ENCODE measurements at regions not wholly inside any gene's neighbourhood (a gene's known extent, or its start where the extent isn't known, plus 50 kb on each side); places are given as distances from the start of the nearest gene placed in this dataset.
"Not testable (repeated sequence)": the region's sequence is repeated elsewhere in the genome, so short reads cannot be mapped to it uniquely, and the experiment has no call there.

DNA sequence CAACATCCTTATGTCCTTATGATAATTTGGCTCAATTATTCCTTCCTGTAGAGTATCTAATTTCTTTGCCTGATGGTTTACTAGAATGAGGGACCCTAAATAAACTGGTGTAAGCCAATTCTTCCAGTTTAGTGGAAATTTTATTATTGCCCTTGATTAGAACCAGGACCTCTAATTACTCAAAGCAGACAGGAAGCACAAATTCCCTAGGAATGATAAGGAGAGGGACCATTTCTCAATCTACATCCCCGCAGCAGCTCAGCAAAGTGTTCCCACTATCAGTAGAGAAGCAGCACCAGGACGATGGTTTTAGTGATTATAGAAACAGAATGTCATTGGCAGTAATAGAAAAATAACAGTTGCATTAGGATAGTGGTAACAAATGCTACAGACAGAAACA, 97.1 kb downstream of the PLPPR4 start:
- FAIRE-seq (no peak), DNase-seq (ENCODE audit: insufficient read length, low spot score) (no peak)

DNA sequence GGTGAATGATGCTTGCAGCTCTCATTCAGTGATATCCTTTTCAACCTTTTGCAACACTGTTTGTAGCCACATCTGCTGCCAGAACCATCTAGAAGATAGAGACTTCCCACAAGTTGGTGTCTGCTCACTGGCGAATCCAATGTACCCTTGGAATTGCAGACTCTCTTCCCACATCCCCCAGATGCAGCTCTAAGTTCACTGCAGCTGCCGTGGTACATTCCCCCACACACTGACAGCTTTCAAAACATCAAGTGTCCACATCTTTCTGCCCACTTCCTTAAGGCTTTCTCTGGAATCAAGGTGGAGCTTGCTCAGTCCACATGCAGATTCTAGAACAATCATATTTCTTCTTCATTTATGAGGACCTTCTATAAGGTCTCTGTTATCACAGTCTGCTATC, 99.2 kb downstream of the PLPPR4 start:
- no peak for DNase-seq (ENCODE audit: insufficient read length, low spot score)
- no peak for FAIRE-seq

DNA sequence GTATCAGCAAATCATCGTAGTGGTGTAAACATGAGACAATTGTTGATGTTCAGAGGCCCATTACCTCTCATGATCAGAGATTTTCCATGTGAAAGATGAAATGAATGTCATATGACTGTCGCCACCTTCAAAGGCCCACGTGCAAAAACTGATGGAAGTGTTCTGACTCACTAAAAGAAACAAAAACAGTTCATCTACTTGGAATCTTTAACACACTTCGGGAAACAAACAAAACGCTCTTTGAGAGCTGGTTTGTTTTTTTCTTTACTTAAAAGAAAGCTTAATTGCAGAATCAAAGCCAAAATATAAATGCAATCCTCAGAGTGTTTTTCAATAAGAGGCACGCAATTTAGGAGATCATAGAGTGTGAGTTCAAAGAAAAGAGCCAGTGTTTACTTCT, 100.8 kb downstream of the PLPPR4 start:
- DNase-seq (ENCODE audit: insufficient read length, low spot score) (no peak), FAIRE-seq (no peak)

DNA sequence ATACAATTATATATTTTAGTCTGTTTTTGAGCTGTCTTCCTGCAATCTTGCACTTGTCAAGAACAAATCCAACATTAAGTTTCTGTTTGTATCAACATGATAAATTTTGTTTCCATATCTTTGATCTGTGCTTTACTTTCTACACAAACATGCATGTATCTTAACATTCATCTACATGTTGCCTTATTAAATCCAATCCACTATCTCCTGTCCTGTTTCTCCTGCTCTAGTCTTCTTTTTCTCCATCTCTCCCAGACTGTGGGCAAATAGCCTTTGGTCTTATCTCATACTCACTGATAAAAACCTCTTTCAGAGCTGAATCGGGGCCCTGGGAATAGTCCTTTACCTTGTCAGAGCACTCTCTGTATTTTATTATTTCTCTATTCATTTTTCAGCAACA, 101.3 kb downstream of the PLPPR4 start:
- DNase-seq (ENCODE audit: insufficient read length, low spot score): no peak
- FAIRE-seq: no peak

DNA sequence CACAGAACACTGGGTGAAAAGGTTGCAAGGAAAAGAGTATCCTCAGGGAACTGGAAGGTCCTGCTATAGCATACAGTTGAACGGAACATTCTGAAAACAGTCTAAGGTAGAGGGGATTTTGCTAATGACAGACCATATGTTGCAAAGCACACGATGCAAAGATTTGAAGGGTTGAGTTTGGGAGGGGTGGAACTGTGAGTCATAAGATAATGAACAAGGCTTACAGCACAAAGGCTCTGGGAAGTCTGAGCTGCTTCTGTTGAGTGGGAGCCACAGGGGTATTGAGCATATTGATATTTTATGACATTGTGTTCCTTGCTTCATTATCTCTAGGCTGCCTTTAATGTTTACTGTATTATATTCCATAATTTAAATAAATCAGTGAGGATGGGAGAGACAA, 104.9 kb downstream of the PLPPR4 start:
- FAIRE-seq (no peak), DNase-seq (ENCODE audit: insufficient read length, low spot score) (no peak)

DNA sequence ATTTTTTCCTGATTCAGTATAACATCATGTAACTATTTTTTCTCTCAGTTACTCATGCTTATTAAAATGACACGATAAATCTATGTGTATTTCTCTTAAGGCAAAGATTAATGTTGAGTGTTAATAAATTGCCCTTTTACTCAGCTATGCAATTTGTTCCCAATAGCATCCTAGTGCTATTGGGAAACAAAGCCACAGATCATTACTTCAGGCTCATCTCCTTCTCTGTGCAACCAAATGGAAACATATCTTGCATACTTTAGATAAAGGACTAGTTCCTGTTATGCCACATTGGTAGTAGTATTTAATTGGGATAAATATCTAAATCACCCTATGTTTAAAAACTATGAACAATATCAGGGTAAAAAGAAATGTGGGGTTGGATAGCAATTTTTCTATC, 106.2 kb downstream of the PLPPR4 start:
- DNase-seq (ENCODE audit: insufficient read length, low spot score) (no peak), FAIRE-seq (no peak)

DNA sequence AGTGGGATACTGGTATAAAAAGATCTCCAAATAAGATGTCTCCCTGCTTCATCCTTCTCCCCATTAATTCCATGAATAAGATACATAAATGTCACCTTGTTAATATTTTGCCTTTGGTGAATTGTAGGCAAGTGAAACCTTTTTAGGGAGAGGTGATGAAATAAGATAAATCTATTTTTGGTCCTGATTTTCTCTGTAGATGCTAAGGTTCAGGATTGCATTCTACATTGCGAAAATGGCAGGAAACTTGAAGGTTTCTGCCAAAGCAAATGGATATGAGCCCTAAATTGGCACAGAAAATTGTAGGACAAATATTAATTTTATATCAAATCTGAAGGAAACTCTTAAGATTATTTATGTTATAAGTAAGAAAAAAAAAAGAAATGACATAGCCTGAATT, 107.1 kb downstream of the PLPPR4 start:
- no peak for FAIRE-seq
- no peak for DNase-seq (ENCODE audit: insufficient read length, low spot score)

DNA sequence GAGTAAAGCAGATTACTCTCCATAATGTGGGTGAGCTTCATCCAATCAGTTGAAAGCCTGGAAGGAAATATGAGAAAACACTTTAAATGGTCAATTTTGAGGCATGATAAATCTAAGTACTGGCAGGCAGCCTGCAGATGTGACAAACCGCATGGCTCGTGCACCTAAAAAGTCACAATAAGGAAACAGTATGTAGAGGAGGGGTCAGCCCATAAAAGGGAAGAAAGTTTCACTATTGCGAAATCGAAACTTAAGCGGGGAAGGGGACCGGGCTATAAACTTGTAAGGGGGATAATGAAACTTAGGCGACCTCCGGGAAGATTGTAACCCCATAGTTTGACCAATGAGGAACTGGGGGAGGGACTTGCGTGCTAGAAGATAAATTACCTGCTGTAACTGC, 109.8 kb downstream of the PLPPR4 start:
- FAIRE-seq: no peak

DNA sequence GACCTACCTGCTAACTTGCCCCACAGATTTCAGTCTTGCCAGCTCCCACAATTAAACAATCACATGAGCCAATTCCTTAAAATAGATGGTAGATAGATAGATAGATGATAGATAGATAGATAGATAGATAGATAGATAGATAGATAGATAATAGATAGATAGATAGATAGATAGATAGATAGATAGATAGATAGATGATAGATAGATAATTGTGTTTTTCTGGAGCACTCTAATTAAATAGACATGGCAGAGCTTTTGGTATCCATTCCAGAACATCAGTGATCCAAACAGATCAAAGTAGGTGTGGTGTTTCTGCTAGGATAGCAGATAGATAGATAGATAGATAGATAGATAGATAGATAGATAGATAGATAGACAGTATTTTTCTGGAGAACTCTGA, 110.4 kb downstream of the PLPPR4 start:
- FAIRE-seq; DNase-seq (ENCODE audit: insufficient read length, low spot score): not testable (repeated sequence)

More for the DNA sequence above, 109.8 kb downstream of the PLPPR4 start:
- DNase-seq (ENCODE audit: insufficient read length, low spot score): no peak

DNA sequence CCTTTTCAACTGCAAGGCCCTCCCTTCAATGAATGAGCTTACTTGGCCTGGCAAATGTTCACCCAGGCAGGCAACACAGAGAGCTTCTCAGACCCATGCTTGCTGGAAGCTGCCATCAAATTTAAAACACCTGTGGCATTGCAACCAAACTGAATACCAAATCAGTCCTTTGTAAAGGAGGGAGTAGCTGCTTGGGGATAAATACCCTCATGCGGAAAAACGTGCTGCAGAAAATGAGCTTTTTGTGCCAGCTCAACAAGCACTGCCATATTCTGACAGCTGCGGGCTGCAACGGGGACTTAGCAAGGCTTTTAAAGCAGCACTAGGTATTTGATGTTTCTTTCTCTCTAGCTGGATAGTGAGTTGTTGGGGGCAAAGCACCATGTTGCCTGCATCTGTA, 119.7 kb downstream of the PLPPR4 start:
- no peak for FAIRE-seq
- DNase-seq (ENCODE audit: insufficient read length, low spot score): no peak

DNA sequence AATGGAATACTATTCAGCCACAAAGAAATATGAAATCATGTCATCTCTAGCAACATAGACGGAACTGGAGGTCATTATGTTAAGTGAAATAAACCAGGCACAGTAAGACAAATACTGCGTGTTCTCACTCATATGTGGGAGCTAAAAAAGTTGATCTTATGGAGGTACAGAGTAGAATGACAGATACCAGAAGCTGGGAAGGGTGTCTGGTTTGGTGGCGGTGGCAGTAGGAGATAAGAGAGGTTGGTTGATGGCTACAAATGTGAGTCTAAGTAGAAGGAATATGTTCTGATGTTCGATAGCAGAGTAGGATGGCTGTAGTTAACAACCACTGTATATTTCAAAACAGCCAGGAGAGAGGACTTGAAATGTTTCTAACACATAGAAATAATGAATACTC, 121.6 kb downstream of the PLPPR4 start:
- no peak for FAIRE-seq
- no peak for DNase-seq (ENCODE audit: insufficient read length, low spot score)

DNA sequence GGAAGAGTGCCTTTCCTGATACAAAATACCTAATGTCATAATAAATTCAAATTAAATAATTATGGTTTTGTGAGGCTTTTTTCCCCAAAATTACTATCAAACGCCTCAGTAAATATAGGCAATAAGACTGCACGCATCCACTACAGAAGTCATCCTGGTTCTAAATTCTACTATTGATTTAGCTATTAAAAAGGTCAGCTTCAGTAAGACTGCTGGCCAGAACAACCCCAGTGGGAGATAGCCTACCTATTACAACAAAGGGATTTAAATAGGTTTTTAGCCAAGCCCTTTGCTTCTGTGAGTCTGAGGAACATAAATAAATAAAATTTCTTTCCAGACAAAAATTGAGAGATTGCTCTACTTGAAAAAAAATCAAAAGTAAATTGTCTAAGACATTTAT, 132.1 kb downstream of the PLPPR4 start:
- FAIRE-seq (no peak), DNase-seq (ENCODE audit: insufficient read length, low spot score) (no peak)

DNA sequence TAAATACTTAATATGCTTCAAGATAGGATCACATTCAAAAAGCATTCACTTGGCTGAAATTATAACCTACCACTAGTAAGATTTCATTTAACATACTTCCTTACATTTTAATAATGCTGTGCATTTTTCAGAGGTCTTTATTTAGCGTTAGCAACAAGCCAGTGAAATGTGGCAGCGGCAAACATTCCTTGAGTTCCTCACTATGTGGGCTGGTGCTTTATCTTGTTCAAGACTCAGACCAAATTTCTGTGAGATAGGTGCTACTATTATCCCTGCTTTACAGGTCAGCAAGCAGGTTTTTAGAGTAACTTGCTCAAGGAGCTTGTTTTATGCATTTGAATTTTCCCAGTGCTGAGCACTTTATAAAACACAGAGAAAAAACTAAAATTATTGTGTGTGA, 132.7 kb downstream of the PLPPR4 start:
- DNase-seq (ENCODE audit: insufficient read length, low spot score) (no peak), FAIRE-seq (no peak)

DNA sequence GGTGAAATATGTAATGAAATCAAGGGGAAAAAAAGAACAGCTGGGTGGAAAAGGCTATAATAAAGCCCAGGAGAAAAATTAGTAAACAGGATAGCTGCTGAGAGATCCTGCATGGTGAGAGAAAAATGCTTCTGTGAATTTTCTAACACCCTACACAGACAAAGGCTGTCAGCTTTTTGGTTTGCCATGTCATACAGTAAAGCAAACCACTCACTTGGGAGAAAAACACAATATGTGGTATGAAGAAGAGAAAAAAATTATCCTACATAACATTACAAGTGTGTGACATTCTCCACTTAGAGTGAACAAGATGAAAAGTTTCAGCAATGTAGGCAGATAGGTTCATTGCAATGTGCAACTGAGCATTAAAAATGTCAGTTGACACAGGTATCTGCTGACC, 133.6 kb downstream of the PLPPR4 start:
- FAIRE-seq (no peak), DNase-seq (ENCODE audit: insufficient read length, low spot score) (no peak)

DNA sequence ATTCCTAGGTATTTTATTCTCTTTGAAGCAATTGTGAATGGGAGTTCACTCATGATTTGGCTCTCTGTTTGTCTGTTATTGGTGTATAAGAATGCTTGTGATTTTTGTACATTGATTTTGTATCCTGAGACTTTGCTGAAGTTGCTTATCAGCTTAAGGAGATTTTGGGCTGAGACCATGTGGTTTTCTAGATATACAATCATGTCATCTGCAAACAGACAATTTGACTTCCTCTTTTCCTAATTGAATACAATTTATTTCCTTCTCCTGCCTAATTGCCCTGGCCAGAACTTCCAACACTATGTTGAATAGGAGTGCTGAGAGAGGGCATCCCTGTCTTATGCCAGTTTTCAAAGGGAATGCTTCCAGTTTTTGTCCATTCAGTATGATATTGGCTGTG, 137.3 kb downstream of the PLPPR4 start:
- FAIRE-seq; DNase-seq (ENCODE audit: insufficient read length, low spot score): not testable (repeated sequence)

DNA sequence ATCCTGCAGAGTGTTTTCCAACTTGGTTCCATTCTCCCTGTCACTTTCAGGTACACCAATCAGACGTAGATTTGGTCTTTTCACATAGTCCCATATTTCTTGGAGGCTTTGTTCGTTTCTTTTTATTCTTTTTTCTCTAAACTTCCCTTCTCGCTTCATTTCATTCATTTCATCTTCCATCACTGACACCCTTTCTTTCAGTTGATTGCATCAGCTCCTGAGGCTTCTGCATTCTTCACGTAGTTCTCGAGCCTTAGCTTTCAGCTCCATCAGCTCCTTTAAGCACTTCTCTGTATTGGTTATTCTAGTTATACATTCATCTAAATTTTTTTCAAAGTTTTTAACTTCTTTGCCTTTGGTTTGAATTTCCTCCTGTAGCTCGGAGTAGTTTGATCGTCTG, 140.1 kb downstream of the PLPPR4 start:
- not testable (repeated sequence) for DNase-seq (ENCODE audit: insufficient read length, low spot score); FAIRE-seq

DNA sequence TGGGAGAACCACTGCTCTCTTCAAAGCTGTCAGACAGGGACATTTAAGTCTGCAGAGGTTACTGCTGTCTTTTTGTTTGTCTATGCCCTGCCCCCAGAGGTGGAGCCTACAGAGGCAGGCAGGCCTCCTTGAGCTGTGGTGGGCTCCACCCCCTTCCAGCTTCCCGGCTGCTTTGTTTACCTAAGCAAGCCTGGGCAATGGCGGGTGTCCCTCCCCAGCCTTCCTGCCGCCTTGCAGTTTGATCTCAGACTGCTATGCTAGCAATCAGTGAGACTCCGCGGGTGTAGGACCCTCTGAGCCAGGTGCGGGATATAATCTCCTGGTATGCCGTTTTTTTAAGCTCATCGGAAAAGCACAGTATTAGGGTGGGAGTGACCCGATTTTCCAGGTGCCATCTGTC, 141.0 kb downstream of the PLPPR4 start:
- FAIRE-seq; DNase-seq (ENCODE audit: insufficient read length, low spot score): not testable (repeated sequence)

DNA sequence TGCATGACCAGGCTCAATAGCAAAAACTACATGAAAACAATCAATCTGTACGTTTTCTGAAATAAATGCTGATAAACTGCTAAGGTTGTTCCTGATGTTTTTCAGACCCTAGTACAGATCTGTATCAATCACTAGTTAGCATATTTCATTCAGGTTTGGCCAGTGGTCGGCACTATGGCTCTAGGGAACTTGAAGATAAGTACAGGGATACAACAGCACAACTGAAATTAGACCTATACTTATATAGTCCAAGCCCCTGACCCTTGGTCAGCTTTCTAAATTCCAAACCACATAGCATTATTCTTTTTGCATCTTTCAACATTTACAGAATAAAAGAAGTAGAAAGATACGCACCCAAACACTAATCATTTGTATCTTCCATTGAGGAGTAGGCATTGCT, 142.7 kb downstream of the PLPPR4 start:
- FAIRE-seq (no peak), DNase-seq (ENCODE audit: insufficient read length, low spot score) (no peak)

DNA sequence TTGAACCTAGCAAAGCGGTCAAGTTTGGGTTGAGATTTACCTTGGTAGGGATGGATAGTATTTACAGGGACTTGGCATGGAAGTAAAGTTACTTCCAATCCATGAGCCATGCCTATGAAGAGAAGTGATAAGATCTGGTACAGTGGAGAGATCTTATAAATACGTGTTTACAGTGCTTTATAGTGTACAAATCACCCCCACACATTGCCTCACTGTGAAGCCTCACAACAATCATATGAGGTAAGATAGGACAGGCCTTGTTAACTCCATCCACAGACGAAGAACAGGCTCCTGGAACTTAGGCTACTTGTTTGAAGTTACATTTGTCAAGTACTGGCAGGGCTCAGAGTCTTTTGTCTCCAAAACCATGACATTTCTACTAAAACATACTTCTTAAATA, 159.8 kb downstream of the PLPPR4 start:
- DNase-seq (ENCODE audit: insufficient read length, low spot score) (no peak), FAIRE-seq (no peak)

DNA sequence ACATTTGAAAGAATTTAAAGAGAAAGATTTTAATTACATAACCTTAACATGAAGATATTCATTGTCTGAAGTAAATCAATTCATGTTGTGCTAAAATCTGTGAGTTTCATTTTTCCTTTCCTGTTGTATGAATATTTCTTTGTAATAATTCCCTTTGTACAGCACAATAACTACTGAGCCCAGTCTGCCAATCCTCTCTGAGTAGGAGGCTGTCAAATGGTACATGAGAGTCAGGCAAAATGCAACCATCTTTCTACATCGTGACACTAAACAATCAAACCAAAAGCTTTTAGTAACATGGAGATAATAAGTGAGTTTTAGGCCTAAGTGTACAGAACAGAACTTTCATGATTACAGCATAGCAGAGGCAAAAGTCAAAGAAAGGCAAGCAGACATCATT, 165.5 kb downstream of the PLPPR4 start:
- DNase-seq (ENCODE audit: insufficient read length, low spot score) (no peak), FAIRE-seq (no peak)

DNA sequence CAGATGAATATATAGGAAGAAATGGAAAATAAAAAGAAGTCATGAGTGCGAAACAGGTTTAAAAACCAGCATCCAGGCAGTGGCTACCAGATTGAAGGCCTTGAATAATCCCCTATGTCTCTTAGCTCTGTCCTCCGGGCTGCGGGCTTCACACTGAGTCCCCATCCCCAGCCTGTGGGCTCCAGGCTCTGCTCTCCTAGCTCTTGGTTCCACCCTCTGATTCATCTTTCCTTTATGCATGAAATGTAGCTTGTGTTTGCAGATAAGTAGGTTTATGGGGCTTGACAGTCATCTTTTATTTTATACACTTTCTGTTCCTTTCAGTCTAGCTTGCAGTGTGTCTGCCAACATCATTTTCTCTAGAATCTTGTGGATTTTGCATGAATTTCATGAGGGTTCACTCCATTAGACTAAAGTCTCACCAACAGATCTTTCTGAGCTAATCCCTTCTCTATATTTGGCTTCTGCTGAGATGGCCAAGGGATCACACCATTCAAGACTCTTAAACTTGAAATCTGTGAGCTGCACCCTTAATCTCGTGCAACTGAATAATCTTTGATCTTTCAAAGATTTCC, 174.5 kb downstream of the PLPPR4 start:
- no peak for FAIRE-seq
- DNase-seq (ENCODE audit: insufficient read length, low spot score): no peak

DNA sequence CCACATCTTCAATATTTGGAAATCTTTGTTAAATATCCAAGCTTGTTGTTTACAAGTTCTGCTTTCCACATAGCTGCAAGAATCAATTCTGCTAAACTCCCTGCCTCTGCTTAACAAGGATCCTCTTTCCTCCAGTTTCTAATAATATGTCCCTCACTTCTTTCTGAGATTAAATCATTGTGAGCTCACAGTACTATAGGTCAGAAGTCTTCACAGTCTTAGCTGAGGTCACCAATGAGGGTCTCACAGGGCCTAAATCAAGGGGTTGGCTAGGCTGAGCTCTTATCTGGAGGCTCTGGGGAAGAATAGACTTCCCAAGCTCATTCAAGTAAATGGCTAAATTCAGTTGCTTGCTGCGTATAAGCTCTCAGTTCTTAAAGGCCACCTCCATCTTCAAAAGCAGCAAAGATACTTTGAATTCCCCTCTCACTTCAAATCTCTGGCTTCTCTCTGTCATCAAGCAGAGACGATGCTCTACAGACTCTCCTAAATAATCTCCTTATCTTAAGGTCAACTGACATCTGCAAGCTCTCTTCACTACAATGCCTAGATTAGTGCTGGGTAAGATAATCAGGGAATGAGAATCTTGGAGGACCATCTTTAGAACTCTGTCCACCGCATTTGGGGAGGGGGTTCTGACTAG, 175.3 kb downstream of the PLPPR4 start:
- DNase-seq (ENCODE audit: insufficient read length, low spot score) (no peak), FAIRE-seq (no peak)
